ENCODE measurements at regions not wholly inside any gene's neighbourhood (a gene's known extent, or its start where the extent isn't known, plus 50 kb on each side); places are given as distances from the start of the nearest gene placed in this dataset.

DNA sequence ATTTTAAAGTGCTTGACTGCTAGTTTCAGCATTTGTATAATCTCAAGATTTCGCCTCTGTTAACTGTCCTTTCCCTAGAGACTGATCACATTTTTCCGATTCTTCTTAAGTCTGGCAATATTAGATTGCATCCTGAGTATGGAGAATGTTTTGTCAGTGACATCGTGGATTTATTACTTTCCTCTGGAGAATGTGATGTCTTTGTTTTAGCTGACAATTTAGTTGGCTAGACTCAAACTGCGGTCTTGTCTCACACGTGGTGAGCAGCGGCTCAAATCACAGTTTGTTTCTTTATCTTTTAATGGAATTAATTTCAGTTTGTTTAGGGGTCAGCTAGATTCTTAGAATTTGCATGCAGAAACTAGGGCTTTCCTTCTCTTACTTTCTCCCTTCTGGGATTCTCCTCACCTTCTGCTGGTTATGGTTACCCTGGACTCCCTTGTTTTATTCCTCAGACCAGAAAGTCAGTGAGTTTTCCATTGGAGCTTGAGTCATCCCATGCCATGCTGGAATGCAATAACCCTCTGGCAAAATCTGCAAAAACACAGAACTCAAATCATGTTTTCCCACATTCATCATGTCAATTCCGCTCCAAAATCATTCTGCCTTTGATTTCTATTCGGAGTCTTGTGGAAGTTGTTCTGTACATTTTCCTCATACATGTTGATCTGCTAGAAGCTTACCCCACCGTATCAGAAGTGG lies 327.2 kb upstream of the TRIB2 start:
- DNase-seq: no peak

DNA sequence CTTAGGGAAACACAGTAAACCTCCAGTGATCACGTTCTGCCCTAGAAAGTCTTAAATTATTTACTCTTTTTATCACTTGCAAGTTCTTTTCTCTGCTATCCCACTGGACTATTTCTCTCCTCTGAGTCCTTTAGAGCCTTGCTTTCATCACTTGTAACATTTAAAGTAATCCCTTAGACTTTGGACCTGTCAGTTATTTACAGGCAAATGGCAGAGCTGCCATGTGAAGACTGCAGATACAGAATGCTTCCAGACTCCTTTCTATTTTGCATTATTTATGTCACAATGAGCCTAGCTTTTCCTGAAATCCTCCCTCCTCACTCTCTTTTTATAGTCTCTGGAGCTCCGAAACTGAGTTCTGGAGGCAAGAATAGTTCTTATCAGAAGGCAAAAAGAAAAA lies 325.6 kb upstream of the TRIB2 start:
- DNase-seq: no peak

DNA sequence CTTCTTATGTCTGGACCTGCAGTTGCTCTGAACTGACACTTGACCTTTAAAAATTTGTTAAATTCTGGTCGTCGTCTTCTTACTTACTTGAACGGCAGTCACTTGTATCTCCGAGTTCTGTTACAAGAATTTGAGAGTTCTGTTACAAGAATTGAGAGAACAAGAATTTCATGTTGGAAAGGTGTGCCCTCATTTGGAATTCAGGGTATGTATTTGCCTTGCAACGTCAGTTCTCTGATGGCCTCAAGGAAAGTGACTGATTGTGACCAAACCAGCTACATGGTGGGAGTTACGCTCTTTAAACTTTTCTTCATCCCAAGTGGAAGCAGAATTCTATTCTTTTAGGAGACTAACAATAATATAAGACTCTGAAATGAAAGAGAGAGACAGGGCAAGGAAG lies 320.0 kb upstream of the TRIB2 start:
- DNase-seq: no peak

DNA sequence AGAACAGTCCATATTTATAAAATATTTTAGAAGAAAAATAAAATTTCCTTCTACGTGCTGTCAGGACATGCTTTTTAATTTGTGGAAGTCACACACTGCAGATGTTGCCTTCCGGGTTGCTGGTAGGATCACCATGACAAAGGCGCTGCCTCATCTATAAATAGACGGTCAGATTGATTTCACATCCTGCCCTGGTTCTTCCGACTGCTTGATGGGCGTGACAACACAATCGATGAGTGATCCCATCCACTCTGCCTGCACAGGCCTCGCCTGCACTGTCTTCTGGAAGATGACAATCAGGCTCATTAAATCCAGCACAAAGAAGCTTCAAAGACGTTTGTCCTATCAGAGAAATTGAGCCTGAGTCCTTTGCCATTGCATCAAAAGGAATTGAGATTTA lies 318.9 kb upstream of the TRIB2 start:
- peak; percentile 15 for DNase-seq

DNA sequence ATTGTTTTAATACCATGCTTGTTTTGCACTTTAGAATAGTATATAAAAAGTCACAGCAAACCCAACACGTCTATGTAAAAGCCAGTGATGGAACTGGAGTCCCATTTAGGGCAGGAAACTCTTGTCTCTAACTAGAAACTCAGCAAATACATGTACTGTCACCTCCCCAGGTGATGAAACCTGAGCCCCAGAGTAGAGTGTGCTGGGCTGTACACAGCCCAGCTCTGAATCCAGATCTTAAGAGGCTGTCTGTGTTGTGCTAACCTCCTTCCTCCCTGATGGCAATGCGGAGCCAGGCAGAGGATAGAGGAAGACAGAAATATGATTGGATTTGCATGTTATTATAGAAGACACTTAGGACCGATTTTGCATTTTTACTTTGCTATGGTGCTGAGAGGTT lies 317.5 kb upstream of the TRIB2 start:
- DNase-seq: peak; percentile 50

DNA sequence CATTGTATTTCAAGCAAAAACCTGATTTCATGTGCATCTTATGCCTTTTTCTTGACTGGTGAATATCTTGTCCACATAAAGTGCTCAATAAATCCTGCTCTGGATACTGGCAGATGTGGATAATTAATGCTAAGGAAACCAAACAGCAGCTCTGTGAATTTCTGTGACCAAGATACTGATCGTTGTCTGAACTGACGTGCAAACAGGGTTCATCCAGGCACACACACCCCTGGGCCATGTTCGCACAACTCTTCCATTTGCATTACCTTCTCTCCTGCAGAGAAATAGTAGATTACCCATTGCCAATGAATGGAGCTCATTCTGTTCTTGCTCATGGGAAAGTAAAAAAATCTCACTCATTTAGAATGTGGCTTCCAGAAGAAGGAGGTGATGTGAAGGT lies 316.2 kb upstream of the TRIB2 start:
- no peak for DNase-seq

DNA sequence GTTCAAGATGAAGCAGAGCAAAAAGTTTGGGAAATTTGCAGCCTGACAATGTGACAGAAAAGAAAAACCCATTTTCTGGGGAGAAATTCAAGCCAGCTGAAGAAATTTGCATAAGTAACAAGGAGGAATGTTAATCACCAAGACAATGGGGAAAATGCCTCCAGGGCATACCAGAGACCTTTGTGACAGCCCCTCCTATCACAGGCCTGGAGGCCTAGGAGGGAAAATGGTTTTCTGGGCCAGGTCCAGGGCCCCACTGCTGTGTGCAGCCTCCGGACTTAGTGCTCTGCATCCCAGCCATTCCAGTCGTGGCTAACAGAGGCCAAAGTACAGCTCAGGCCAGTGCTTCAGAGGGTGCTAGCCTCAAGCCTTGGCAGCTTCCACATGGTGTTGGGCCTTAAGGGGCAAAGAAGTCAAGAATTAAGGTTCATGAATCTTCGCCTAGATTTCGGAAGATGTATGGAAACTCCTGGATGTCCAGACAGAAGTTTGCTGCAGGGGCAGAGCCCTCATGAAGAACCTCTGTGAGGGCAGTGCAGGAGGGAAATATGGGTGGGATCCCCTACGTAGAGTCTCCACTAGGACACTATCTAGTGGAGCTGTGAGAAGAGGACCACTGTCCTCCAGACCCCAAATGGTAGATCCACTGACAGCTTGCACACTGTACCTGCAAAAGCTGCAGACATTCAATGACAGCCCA lies 314.1 kb upstream of the TRIB2 start:
- DNase-seq: no peak

DNA sequence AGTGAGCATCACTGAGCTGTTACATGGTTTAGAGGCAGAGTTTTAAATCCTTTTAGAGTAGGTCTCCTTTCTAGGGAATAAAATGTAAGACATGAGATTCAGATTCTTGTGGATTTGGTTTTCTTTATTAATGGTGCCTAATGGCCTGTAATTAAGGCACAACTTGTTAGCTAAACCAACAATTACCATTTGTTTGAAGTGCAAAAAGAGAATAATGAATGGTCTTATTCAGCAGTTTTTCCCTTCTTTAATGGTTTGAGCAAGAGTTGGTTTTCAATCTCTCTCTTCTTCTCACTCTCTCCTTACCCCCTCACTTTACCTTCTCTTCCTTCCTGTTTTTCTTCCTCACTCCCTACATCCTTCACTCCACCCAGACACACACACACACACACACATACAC lies 312.2 kb upstream of the TRIB2 start:
- DNase-seq: no peak

DNA sequence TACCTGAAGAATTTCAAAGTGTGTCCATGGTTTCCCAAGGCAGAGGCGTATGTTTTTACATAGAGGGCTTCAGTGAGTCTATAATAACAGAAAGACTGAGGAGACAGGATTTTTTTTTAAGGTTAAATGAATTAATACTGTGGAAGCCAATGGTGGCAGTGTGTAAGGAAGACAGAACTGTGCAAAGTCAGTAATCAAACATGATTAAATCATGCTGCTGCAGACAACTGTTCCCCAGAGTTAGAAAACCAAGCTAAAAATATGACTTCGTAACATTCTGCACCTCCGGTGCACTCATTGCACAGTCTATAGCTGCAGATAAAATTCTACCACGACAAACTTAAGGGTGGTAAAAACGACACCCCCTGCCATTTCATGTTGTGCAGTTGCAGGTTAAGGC lies 309.6 kb upstream of the TRIB2 start:
- no peak for DNase-seq

DNA sequence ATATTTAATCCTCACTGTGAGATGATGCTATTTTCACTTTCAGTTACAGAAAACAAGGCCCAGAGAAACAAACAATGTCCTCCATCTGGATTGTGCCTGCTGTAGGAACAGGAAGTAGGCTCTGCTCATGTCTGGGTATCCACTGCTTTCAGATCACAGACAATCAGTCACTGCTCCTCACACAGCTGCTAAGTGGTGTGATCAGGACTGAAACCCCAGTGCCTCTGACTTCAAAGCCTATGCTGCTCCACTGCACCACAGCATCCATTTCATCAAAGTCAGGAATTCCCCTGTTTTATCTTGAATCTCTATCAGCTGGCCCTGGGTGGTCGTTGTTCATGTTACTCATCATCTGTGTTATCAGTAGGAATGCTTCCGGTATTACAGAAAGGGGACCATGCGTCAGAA lies 303.8 kb upstream of the TRIB2 start:
- DNase-seq: no peak

DNA sequence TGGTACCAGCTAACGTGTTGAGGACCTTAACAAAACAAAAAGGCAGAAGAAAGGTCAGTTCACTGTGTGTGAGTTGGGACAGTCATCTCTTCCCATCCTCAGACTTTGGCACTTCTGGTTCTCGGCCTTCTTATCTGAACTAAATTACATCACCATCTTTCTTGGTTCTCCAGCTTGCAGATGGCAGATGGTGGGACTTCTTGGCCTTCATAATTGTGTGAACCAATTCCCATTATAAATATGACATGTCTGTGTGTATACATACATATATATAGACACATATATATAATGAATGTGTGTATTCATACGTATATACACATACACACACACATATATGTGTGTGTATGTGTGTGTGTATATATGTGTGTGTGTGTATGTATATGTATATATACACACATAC lies 301.2 kb upstream of the TRIB2 start:
- DNase-seq: no peak

DNA sequence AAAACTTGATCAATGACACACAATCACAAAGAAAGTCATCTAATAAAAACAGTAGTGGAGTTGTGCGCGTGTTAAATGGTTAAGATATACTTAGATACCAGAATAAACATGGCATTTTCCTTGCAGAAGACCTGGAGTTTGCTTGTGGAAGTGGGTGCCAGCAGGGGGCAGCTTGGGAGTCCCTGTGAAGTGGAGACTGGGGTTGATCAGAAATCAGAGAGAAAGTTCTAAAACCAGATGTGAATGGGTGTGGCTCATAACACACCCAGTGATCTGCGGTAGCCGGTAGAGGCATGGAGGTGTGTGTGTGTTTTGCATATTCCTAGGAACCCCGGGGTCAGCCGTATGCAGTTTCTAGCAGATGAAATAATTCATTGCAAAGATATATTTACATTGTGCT lies 300.1 kb upstream of the TRIB2 start:
- no peak for DNase-seq

DNA sequence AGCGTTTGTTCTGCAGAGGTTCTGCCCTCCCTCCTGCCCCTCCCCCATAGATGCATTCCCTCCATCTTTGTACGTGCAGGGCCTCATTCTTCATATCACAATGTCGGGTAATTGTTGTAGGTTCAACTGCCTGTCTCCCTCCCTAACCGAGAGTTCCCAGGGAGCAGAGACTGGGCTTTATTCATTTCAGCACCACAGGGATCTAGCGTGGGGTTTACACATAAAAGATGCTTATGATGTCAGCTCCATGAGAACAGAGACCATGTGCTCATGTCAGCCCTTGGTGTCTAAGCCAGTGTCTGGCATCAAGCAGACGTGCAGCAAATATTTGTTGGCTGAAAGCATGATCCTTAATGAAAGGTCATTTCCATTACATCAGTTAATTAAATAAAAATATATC lies 298.9 kb upstream of the TRIB2 start:
- DNase-seq: peak; percentile 55

DNA sequence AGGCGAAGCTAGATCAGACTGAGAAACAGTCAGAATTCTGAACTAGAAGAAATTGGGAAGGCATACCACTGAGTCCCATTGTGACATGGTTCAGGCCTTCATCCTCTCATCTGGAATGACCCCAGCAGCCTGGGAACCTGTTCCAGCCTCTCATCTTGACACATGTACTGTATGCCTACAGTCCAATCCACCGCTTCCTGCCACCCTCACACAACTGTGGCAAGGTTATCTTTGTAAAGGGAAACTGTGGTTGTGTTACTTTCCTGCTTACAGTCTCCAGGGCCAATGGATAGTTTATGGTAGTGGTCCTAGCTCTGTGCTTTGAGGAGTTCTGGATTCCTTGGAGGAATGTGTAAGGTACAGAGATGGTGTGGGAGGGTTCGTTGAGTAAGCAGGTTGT lies 296.9 kb upstream of the TRIB2 start:
- no peak for DNase-seq

DNA sequence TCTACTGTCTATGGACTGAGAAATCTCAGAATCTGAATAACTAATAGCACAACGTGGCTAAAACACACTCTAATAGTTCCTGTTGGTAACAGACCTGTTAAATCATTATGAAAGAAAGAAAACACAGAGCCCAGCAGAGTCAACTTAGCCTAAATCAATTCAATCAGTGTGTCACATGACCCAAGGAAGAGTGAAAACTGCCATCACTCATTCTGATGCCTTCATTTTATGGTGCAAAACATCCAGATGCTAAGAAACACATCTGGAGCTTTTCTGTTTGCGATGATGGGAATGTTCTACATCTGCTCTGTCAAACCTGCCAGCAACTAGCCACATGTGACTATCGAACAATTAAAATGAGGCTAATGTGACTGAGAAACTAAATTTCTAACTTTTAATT lies 295.7 kb upstream of the TRIB2 start:
- DNase-seq: no peak

DNA sequence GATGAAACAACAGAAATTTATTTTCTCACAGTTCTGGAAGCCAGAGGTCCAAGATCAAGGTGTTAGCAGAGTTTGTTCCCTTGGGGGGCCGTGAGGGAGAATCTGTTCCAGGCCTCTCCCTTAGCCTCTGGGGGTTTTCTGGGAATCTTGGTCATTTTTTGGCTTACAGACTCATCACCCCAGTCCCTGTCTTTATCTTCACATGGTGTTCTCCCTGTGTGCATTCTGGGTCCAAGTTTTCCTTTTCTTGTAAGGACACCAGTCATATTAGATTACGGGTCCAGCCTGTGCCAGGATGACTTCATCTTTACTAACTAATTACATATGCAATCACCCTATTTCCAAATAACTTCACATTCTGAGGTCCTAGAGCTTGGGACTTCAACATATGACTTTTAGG lies 292.5 kb upstream of the TRIB2 start:
- DNase-seq: no peak

DNA sequence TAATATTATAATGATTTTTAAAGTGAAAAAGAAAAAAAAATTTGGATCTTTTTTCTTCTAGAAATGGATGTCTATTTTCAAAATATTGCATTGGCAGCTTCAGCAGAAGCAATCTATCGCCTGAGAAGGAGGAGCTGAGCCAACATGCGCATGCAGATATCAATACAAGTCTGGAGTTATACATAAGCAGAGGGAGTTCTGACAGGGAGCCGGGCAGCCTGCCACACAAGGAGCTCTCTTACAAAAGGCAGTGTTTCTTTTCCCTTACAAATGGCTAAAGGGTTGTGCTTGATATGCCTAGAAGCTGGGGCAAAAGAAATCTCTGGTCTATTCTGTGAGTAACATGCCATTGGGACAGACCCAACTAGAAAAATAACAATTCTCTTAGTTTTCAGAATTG lies 291.9 kb upstream of the TRIB2 start:
- no peak for DNase-seq

DNA sequence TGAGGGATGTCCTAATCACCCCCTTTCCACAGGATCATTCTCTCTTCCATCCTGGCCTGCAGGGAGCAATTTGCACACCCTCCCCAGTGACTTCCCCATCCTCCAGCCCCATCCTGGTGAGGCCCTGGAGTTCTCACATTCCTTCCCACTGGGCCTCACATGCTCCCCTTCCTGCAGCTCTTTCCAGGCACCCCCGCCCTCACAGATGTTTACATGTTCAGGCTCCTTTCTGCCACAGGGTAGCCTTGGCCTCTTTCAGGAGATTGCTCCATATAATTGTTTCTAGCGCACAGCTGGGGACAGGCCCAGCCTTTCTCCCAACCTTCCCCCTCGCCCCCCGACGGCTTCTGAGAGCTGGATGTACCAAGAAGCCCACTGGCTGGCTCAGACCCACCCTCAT lies 288.4 kb upstream of the TRIB2 start:
- no peak for DNase-seq

DNA sequence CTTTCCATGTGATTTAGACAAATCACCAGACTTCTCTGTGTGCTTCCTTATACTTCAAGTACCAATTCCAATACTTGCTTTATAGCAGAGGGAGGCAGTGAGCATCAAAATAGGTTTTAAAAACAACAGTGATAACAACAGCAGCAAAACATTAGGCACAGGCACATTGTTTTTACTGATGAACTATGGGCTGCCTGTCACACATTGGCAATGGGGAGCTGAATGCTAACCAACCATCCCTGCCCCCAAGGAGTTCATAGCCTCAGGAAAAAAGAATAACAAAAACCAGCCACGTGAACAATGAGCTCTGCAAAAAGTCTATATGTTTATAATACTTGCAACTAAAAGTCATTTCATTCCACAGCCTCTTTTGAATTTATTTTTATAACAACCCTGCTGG lies 287.9 kb upstream of the TRIB2 start:
- DNase-seq: no peak

DNA sequence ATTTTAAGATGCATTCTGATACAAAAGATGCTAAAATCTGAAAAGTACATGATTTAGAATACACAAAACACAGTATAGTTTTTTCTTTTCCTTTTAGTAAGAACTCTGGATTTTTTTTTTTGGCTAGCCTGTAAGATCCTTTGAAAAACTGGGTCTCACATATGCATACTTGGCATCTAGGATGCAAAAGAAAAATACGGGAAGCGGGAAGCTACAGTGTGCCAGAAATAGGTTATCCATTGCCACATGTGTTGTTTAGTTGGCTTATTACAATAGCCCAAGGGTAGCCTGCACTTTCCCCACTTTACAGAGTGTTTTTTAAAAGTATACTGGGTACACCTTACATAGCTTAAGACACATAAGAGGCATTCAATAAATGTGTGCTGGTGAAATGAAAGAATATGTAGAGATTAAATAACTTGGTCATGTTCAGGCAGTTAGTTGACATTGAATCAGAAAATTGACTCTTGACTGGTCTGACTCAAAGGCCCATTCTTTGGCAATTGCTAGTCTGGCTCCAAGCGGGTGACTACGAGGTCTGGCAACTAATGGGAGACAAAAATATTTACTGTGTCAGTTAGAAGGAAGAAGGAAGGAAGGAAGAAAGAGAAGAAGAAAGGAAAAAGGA lies 286.8 kb upstream of the TRIB2 start:
- no peak for DNase-seq

DNA sequence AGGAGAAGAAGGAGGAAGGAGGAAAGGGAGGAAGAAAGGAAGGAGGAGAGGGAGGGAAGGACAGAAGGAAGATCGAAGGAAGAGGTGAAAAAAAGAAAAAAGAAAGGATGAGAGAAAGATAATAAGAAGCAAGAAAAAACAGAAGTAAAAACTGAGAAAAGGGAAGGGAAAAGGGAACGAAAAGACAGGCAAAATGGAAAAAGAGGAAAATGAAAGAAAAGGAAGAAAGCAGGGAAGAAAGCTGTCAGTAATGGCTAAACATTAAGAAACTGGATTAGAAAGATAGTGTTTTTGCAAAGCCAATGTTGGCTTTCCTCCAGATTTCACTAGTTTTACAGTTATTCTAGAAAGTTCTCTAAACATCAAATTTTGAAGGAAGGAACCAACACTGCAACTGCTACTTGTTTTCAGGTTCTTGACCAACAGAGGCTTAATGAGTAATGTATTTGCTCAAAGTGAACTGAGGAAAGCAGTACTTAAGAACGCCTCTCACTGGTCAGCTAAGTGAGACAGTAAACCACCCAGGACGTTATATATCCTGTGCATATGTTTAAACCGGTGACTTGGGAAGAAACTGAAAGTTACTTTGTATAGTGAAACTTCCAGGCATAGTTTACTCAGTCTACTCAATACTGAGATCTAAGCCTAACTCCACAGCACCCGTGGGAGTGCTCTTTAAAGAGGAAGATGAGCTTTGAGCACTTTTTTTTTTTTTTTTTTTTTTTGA lies 286.2 kb upstream of the TRIB2 start:
- no peak for DNase-seq

DNA sequence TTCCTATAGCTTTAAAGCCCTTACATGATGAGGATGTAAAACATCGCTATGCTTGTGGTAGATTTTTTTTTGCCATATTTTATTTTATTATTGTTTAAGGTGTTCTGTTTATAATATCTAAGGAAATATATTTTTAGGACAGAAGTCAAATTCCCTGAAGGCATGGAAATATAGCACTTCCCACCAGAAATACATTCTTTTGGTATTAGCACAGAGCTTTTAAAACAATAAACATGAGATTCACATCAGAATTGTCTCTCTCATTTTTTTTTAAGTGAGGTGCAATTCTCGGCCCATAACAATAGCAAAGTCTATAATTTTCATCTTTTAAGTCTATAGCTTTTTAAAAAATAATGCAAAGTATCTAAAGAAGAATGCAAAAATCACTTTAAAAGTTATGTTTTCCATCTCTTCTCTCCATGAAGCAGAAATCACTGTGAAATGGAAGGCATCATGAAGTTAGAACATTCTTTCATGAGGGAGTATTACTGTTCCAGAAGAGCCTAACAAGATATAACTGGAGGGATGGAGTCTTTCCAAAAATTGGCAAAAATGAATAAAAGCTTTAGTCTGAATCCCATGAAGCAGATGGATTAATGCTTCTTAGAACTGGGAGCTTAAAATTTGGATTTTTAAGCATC lies 283.6 kb upstream of the TRIB2 start:
- no peak for DNase-seq

DNA sequence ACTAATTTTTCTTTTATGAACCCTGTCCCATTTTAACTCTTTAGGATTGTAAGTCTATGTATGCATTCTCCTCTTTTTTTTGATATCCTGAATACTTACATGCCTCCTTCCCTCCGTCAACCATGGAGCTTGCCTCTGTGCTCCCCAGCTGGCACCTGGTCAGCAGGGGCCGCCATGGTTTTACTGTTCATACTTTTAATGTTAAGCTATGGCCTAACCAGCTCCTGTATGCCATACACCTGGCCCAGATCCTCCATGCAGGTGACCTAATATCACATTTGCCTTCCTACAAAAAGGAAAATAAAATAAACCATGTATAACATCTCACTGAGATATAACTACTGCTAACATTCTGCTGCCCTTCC lies 283.1 kb upstream of the TRIB2 start:
- no peak for DNase-seq
